ENCODE measurements at regions not wholly inside any gene's neighbourhood (a gene's known extent, or its start where the extent isn't known, plus 50 kb on each side); places are given as distances from the start of the nearest gene placed in this dataset.
"Not testable (repeated sequence)": the region's sequence is repeated elsewhere in the genome, so short reads cannot be mapped to it uniquely, and the experiment has no call there.

- ATAC-seq (ENCODE audit: poor library complexity) (no peak), DNase-seq (no peak)
- intact Hi-C loops (cut with DNase I), result no loop called here
These were observed 1565.2 kb upstream of the GOT2 start for GRCh38 chr16:60299241-60299776.

- DNase-seq (no peak), ATAC-seq (ENCODE audit: poor library complexity) (no peak)
- intact Hi-C loops (cut with DNase I), result no loop called here
These were observed 1561.3 kb upstream of the GOT2 start for GRCh38 chr16:60295451-60295850.

GRCh38 chr16:60285794-60286193, 1551.7 kb upstream of the GOT2 start:
- ATAC-seq (ENCODE audit: poor library complexity) (no peak), DNase-seq (no peak)
- intact Hi-C loops (cut with DNase I), result no loop called here

- ATAC-seq (ENCODE audit: poor library complexity) (no peak), DNase-seq (no peak)
- intact Hi-C loops (cut with DNase I), result no loop called here
These were observed 1545.0 kb upstream of the GOT2 start for GRCh38 chr16:60279061-60279665.

GRCh38 chr16:60274431-60275019, 1540.4 kb upstream of the GOT2 start:
- DNase-seq (no peak), ATAC-seq (ENCODE audit: poor library complexity) (no peak)
- intact Hi-C loops (cut with DNase I), result no loop called here

GRCh38 chr16:60271781-60272180, 1537.7 kb upstream of the GOT2 start:
- DNase-seq, result no peak
- ATAC-seq (ENCODE audit: poor library complexity), result no peak
- intact Hi-C loops (cut with DNase I), result no loop called here

- intact Hi-C loops (cut with DNase I), result no loop called here
- DNase-seq (no peak), ATAC-seq (ENCODE audit: poor library complexity) (no peak)
These were observed 1537.1 kb upstream of the GOT2 start for GRCh38 chr16:60271025-60271771.

- DNase-seq, result no peak
- intact Hi-C loops (cut with DNase I), result no loop called here
- ATAC-seq (ENCODE audit: poor library complexity), result no peak
These were observed 1527.3 kb upstream of the GOT2 start for GRCh38 chr16:60261425-60261824.

- ATAC-seq (ENCODE audit: poor library complexity), result no peak
- intact Hi-C loops (cut with DNase I), result no loop called here
These were observed 1525.8 kb upstream of the GOT2 start for GRCh38 chr16:60259956-60260355.

GRCh38 chr16:60246086-60246485, 1512.0 kb upstream of the GOT2 start:
- ATAC-seq (ENCODE audit: poor library complexity) (no peak), DNase-seq (no peak)
- intact Hi-C loops (cut with DNase I), result no loop called here

More at GRCh38 chr16:60259956-60260355, 1525.8 kb upstream of the GOT2 start:
- DNase-seq, result no peak

DNA sequence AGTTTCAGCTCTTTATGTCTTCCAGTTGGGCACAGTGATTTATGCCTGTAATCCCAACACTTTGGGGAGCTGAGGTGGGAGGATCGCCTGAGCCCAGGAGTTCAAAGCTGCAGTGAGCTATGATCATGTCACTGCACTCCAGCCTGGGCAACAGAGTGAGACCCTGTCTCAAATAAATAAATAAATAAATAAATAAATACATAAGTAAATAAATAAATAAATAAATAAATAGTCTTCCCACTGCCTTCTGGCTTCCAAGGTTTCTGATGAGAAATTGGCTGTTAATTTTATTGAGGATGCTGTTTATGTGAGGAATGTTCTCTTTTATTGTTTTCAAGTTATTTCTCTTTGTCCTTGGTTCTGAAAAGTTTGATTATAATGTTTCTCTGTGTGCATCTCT, 1507.6 kb upstream of the GOT2 start:
- intact Hi-C loops (cut with DNase I), result no loop called here
- ATAC-seq (ENCODE audit: poor library complexity) (no peak), DNase-seq (no peak)

DNA sequence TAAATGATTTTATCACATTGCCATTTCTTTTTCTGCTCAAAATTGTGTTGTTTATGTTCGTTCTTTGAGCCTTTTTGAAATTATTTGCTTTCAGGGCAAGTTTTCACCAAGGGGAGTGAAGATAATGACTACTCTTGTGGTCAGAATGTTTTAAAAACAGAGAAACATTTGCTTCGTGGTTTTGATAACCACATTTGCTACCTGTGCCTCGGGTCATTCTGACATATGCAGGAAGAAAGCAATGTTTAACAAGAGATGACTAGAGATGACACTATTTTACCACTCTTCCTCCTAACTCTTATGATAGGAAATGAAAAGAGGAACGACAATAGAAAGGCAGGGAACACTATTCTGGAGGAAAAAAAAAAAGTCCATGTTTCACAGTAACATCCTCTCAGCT, 1496.5 kb upstream of the GOT2 start:
- no peak for DNase-seq
- no peak for ATAC-seq (ENCODE audit: poor library complexity)
- intact Hi-C loops (cut with DNase I), result no loop called here

GRCh38 chr16:60225541-60225940, 1491.4 kb upstream of the GOT2 start:
- ATAC-seq (ENCODE audit: poor library complexity) (no peak), DNase-seq (no peak)
- intact Hi-C loops (cut with DNase I), result no loop called here

DNA sequence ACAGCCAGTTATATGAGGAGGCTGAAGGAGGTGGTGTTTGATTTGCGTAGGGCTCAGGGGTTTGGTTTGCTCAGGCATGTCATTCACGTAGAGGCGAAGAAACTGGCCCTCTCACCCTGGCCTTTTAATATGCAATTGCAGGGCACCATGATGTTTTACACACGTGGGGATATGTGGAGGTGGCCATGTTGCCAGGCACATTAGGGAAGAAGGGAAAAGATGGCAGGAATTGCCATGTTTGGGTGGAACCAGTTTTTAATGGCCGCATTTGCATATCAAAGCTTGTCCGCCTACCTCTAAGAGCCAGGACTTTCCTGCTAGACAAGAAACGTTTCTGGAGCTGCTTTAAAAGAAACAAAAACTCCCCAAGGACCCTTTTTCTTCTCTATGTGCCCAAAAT, 1483.7 kb upstream of the GOT2 start:
- no peak for DNase-seq
- intact Hi-C loops (cut with DNase I), result no loop called here
- ATAC-seq (ENCODE audit: poor library complexity), result no peak

DNA sequence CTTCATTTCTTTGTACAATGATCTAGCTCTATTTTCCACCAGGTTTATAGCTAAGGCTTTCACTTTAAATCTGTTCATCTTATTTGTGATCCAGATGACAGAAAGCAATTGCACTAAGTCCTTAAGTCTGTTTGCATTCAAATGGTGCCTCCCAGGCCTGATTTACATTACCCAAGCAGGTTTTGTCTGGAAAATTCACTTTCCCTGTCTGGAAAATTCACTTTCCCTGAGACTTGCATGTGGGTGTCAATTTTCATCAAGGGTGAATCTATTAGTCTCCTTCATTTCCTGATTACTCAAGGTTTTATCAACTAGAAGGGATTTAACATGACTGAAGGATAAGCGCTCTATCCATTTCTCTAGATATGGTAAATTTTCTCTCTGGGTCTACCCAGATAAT, 1480.2 kb upstream of the GOT2 start:
- intact Hi-C loops (cut with DNase I), result no loop called here
- DNase-seq (no peak), ATAC-seq (ENCODE audit: poor library complexity) (no peak)

GRCh38 chr16:60206516-60206915, 1472.4 kb upstream of the GOT2 start:
- ATAC-seq (ENCODE audit: poor library complexity) (no peak), DNase-seq (no peak)
- intact Hi-C loops (cut with DNase I), result no loop called here

DNA sequence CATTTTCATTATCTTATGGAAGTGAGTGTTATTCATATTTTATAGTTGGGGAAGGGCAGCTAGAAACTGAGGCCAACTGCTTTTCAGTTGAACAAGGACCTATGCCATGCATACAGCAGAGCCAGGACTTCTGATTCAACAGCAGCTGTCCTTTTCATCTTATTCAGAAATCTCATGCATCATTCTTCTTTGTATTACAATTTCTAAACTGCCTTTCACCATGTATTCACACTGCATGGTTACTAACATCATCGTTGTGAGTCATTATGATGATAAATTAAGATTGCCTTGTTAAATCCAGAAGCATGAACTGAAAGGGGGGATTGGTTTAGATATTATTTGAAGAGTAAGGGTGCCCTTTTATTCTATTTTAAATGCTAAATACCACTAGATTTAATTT, 1470.1 kb upstream of the GOT2 start:
- DNase-seq, result no peak
- intact Hi-C loops (cut with DNase I), result no loop called here
- ATAC-seq (ENCODE audit: poor library complexity), result no peak

- DNase-seq (no peak), ATAC-seq (ENCODE audit: poor library complexity) (peak; percentile 46)
- intact Hi-C loops (cut with DNase I), result no loop called here
These were observed 1469.5 kb upstream of the GOT2 start for GRCh38 chr16:60203525-60204124.

DNA sequence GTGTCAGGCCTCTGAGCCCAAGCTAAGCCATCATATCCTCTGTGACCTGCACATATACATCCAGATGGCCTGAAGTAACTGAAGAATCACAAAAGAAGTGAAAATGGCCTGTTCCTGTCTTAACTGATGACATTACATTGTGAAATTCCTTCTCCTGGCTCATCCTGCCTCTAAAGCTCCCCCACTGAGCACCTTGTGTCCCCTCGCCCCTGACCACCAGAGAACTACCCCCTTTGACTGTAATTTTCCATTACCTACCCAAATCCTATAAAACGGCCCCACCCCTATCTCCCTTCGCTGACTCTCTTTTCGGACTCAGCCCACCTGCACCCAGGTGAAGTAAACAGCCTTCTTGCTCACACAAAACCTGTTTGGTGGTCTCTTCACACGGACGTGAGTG, 1466.6 kb upstream of the GOT2 start:
- ATAC-seq (ENCODE audit: poor library complexity); intact Hi-C loops (cut with DNase I); DNase-seq: not testable (repeated sequence)

DNA sequence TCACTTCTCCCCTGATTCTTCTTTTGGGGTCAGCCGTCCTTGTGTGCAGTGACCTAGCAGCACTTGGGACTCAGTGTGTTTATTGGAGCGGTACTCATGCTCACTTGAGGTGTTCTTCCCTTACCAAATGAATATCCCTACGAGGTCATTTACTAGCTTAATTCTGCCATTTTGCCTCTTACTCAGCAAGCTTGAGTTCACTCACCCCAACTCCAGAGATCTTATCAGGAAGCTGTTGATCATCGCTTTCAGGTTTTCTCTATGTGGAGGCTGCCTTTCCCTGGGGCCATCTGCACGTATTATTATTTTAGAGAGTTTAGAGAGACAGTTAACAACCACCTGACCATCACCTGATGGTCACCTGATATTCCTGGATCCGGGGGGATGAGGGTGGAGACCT, 1466.0 kb upstream of the GOT2 start:
- ATAC-seq (ENCODE audit: poor library complexity), result no peak

More for the DNA sequence above, 1466.0 kb upstream of the GOT2 start:
- intact Hi-C loops (cut with DNase I), result no loop called here
- no peak for DNase-seq

Measured in Right ventricle myocardium superior (tissue), 1 donor.